Left lung (tissue), 4 donors: ENCODE measurements at regions not wholly inside any gene's neighbourhood (a gene's known extent, or its start where the extent isn't known, plus 50 kb on each side); places are given as distances from the start of the nearest gene placed in this dataset.

Source experiments
- ATAC-seq: fragments of 200-7000 bp; cut with Tn5 transposase; one replicate; pipeline ENCODE4 v1.9.1; 2020; ENCODE audit warnings: moderate library complexity
- DNase-seq, 4 donors: peaks; one replicate each; pipeline ENCODE4 v3.0.0-alpha.2; 2013 to 2020
- H3K27ac ChIP-seq, 2 donors: fragments of 200-600 bp; sonication (generic) in 1 of 2; one replicate each; pipeline versions ENCODE4 v1.5.0 to v1.8.0; 2020 to 2021
- H3K27me3 ChIP-seq, 2 donors: fragments of 200-600 bp; sonication (generic) in 1 of 2; one replicate each; pipeline versions ENCODE4 v1.5.0 to v1.8.0; 2020 to 2021
- H3K36me3 ChIP-seq, 2 donors: fragments of 200-600 bp; sonication (generic) in 1 of 2; one replicate each; pipeline versions ENCODE4 v1.5.0 to v1.8.0; 2020 to 2021
- H3K4me1 ChIP-seq, 2 donors: fragments of 200-600 bp; one replicate each; pipeline ENCODE4 v1.8.0; 2021
- H3K4me3 ChIP-seq, 2 donors: fragments of 200-600 bp; sonication (generic) in 1 of 2; one replicate each; pipeline versions ENCODE4 v1.5.0 to v1.8.0; 2020 to 2021; ENCODE audit warnings: mild to moderate bottlenecking in 1 of 2
- H3K9me3 ChIP-seq, 2 donors: fragments of 200-600 bp; sonication (generic) in 1 of 2; one replicate each; pipeline versions ENCODE4 v1.5.0 to v1.8.0; 2020 to 2021
- CTCF ChIP-seq, 2 donors: fragments of 200-600 bp; sonication (generic) in 1 of 2; IDR thresholded peaks; one replicate each; pipeline versions ENCODE4 v1.5.0 to v1.8.0; 2021; ENCODE audit warnings: antibody characterized with exemption in 2 of 2
- intact Hi-C, 2 donors: fragments of 100-400 bp; cut with DNase I; formaldehyde crosslinking; loops; one replicate each; pipeline versions ENCODE4 v1.11.2 to v1.14.2; 2022
- donor health status: DM: no; HTN: yes; CAD: no.
- donor health status: DM: no; HTN: no; CAD: no.

GRCh38 chr10:71902351-71902750, 51.3 kb upstream of the PSAP start:
- intact Hi-C loops, result no loop called here
- no peak for ATAC-seq

More at GRCh38 chr10:71902351-71902750, 51.3 kb upstream of the PSAP start:
- no peaks in the 10 kb centered on the region for H3K4me1 ChIP-seq
- no peaks in the 10 kb centered on the region for H3K27me3 ChIP-seq
- H3K27ac ChIP-seq, result no peak overlapping the region
- TF ChIP-seq CTCF (IDR thresholded peaks at IDR 0.05), result no peak
- no peaks in the 10 kb centered on the region for H3K36me3 ChIP-seq
- H3K4me3 ChIP-seq, result no peak overlapping the region
- H3K9me3 ChIP-seq, result no peaks in the 10 kb centered on the region
- no peak for DNase-seq
